NCI-H82 (cell line): ENCODE measurements at regions not wholly inside any gene's neighbourhood (a gene's known extent, or its start where the extent isn't known, plus 50 kb on each side); places are given as distances from the start of the nearest gene placed in this dataset.

Experiments
- DNase-seq: peaks from one replicate; lab custom pipeline; 2025; lab: John Stamatoyannopoulos, UW

DNA sequence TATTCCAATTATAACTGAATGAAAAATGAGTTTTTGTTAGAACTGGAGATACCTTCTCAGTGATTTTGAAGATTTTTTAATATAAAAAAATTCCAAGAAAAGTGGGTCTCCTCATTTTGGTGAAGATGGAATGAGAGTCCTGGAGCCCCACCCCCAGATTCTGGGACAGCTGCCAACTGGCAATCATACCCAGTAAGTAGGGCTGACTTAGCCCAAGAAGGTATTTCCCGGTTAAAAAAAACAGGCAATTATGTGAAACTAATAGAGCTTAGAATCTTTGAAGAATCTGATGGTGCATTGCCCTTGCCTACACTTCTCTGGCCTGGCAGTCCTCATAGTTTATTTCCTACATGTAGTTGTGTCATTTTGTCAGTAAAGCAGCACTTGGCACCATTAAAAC is 52.8 kb upstream of the VWDE start:
- DNase-seq, result peak; percentile 4

DNA sequence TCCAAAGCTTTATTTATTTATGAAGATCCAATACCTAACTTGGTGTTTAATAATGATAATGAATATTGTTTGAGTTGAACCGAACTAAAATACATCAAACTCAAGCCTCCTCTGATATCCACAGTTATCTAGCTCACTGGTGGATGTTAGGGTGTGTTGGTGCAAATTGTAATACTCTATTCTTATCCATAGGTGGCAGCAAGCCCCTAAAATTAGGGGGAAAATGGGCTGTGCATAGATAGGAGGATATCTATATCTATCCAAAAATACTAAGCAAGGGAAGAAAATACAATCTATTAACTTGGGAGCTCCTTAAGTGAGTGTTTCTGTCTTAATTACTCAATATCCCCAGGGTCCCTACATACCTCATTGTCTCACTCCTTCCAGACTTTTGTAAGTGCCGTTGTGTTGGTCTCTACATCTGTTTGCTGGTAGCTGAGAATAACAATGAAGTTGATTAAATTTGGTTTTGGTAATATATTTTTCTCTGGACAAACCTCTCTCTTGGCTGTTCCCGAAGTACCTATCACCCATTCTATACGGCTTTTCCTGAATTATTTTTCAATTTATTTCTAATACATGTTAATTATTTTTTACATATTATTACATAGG is 55.0 kb upstream of the VWDE start:
- DNase-seq, result peak; percentile 69

DNA sequence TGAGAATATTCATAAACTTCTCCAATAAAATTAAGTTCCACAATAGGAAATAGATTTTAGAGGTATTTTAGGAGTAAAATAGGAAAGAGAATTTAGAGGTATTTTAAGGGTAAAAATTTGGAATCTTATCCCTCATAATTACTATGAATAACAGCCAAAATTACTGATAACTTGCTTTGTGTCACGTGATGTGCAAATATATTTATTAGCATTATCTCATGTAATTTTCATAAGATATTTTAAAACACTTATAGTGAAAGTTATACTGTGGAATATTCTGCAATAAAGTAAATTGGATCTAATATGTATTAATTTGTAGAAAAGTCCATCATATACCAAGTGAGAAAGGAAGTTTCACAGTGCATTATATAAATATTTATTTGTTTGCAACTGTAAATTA is 64.2 kb upstream of the VWDE start:
- no peak for DNase-seq

DNA sequence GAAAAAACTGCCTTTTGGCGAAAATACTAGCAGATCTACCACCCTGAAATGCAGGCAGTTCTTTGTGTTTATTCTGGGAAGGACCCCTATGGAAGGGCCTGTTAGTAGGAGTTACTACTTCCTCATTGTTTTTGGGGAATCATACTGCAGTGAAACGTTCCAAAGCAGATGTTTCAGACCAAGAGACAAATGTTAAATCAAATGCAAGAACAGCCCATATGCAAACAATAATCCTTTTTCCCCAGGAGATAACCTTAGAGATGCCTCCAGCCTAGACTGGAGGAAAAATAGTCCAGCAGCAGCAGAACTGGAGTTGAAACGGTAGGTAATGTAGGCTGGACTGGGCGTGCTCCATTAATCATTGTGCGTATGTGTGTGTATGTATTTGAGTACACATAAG is 65.9 kb upstream of the VWDE start:
- no peak for DNase-seq

DNA sequence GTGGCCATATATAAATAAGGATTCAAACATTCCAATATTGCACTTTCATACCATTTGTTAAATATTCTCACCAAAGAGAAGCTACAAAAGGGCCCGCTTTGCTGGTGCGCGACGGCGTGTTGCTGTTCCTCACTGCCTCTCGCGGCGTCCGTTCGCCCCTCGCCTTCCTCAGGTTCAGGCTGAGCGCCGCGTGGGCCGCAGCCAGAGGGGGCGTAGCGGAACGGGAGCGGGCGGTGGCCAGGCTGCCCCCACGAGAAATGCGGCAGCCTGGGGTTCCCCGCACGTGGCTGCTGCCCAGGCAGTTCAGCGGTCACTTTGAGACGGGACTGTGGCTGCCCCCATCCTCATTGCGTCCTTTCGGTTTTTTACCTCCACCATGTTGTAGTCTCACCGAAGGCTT is 67.3 kb upstream of the VWDE start:
- DNase-seq, result no peak

DNA sequence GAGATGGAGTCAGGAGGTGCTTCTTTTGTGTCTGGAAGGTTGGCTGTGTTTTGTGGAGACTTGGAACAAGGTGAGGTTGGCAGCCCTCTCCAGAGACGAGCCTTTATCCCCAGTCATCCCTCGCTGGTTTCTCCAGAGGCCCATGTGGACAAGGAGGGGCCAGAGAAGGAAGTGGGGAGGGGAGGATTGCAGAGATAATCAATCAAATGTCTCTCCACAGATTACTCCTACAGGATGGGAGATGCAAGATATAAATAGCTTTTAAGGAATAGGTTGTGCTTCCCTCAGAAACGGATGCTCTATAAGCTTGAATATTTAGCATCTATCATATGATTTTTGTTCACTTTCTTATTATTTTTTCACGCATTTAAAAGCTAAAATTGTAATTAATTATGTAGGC is 70.4 kb upstream of the VWDE start:
- DNase-seq, result peak; percentile 20

DNA sequence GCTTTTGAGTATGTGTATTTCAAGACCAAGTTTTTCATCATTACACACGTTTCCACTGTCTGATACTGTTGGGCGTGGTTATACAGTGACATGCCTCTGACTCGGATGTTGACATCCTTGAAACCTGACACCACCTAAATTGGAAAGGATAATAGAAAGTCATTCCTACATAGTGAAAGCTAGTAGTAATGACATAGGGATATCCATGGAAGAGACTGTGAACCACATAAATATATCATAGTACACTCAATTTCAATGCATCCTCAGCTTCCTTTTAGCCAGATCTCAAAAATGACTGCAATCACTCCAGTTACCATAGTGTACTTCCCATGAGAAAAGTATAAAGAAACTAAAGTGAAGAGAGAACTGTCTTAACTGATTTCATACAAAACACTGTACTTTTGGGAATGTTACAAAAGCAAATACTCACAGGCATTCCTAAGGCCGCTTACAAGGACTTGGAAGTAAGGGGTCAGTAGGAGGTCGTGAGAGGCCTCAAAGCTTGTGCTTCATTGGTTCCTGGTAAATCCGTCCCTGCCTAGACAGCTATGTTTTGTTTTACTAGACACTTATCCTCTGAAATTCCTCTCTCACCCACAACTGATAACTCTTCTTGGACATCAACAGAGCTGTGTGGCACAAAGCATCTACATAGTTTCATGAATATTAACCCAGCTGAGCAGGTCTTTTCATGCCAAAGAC is 71.8 kb upstream of the VWDE start:
- DNase-seq, result no peak

DNA sequence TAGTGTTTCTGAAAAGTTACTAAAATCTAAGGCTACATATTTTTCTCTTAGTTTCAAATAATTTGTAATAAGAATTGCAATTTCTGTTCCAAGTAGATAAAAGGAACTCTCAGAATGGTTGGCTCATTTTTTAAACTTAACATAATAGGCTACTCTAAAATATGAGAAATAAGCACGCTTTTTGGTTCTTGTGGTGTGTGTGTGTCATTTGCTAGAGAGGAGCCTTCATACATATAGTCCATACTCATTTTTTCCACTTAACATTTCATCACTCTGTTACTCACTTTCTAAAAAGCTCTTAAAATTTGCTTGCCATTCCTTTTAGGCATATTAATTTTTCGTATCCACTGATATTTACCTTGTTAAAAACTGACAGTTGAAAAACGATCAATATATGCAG is 74.0 kb upstream of the VWDE start:
- DNase-seq, result no peak

DNA sequence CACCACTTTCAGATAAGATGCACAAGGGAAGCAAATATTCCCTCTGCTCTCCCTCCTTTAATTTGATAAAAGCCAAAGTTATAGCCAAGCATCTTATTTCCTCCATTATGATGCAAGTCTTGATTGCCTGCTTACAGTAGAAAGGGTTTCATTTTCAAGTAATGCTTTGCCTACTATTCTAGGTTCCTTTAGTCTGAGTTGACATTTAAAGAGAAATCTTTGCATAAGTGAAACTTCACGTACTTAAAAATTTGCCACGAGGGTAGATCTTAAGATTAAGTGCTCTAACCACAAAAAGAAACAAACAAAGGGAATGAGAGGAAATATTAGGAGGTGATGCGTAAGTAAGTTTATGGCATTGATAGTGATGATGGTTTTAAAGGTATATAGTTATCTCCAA is 78.1 kb upstream of the VWDE start:
- no peak for DNase-seq

DNA sequence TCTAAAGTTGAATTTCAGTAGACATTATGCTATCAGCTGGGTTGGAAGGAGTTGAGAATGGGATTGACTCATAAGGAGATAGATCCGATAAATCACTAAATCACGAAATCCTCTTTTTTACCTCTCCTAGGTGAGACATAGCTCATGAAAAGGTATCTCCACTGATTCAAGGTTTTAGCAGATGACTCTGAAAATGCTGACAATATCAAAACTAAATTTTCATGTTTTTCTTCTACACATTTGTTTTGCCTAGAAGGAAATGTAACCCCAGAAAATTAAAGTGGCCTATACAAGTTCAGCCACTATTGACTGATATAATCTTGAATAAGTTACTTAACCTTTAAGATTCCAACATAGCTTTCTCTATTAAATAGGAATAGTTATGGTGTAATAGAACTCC is 82.2 kb upstream of the VWDE start:
- DNase-seq, result no peak

DNA sequence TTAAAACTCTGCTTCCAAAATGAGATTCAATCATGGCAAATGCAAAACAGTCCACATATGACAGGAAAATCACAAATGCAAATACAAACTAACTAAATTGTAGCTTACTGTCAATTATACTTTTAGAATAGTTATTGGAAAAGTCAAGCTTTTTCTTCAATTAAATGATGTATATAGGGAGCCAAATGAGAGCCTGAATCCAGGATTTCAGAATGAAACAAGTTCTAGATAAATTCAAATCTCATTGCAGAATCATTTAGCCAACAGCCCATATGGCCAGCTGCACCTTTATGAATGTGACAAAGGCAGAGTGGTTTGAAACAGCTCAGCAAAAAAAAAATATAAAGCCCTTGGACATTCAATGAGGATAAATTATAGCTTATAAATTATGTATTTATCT is 82.2 kb upstream of the SCIN start:
- DNase-seq, result no peak

DNA sequence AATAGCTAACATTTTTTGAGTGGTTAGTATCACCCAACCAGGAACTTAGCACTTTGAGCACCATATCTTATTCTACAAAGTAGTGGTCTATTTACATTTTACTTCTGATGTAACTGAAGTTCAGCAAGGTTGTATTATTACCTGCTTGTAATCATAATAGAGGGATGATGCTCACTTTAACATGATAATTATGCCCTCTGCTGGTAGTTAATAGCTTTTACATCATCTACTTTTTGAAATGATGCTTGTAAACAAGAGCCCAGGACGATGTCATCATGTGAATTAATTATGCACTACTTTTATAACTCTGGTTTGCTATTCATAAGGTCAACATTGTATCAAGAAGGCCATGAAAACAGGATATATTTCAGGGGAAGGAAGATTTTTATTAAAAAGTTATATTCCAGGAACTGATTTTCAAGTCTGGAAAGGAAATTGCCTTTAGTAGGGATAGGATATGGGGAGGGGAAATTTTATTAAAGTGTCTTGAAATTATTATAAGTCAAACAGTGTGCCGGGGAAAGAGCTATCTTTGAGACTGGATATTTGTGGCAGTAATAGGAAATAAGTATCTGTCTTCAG is 80.3 kb upstream of the SCIN start:
- DNase-seq, result peak; percentile 54

DNA sequence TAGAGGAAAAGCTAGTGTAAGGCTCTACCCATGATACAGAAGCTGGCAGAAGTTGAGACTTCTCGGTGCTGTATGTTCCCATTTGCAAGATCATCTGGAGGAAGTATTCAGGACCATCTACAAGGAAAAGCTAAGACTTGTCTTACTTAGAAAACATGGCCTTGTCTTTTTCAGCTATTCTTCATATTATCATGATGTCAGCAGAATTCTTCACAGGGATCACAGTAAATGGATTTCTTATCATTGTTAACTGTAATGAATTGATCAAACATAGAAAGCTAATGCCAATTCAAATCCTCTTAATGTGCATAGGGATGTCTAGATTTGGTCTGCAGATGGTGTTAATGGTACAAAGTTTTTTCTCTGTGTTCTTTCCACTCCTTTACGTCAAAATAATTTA is 79.6 kb upstream of the SCIN start:
- no peak for DNase-seq

DNA sequence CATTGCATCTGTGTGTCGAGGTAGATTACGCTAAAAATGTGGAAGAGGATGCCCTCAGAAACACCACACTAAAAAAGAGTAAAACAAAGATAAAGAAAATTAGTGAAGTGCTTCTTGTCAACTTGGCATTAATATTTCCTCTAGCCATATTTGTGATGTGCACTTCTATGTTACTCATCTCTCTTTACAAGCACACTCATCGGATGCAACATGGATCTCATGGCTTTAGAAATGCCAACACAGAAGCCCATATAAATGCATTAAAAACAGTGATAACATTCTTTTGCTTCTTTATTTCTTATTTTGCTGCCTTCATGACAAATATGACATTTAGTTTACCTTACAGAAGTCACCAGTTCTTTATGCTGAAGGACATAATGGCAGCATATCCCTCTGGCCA is 79.0 kb upstream of the SCIN start:
- DNase-seq, result no peak

DNA sequence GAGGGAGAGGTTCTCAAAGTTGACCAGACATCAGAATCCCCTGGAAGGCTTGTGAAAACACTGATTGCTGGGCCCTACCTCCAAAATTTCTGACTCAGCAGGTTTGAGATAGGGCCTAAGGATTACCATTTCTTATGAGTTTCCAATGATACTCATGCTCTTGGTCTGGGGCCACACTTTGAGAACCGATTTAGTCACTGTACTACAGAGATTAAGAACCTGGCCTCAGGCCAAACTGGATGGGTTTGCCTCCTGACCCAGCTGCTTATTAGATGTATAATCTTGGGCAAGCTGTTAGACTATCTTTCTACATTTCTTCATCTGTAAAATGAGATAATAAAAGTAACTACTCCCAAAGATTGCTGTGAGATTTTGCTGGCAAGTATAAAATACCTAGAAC is 77.1 kb upstream of the SCIN start:
- DNase-seq, result peak; percentile 93

DNA sequence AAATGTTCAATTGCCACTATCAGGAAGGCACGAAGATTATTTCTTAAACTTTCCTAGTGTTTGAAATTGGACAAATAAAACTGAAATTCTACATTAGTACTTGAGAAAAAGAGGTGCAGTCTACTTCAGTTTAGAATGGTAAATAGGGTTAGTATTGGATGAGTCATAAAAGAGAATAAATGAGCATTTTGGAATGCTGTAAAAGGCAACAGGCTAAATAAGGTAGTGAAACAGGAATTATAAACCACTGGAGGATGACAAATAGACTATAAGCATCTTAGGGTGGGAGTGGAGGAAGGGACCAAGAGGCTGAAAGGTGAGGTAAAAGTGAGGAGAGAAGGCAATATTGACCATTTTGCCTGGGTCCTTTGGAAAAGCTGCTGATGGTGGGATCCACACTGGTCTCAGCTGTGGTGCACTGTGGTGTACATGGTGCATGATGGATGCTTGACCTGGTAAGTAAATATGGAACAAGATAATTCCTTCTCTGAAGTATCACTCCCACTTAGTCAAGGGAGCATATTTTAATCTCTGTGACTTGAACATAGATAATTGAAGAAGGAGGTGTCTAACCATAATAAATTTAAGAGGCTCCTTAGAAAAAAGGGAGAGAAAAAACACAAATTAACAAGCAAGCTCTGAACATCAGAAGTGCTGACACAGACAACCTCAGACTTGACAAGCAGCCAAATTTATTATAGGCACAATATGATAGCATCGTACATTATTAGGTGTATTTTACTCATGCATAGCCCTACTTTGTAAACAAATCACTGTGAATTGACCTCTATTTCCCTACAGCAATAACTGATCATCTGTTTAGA is 76.4 kb upstream of the SCIN start:
- DNase-seq, result no peak

DNA sequence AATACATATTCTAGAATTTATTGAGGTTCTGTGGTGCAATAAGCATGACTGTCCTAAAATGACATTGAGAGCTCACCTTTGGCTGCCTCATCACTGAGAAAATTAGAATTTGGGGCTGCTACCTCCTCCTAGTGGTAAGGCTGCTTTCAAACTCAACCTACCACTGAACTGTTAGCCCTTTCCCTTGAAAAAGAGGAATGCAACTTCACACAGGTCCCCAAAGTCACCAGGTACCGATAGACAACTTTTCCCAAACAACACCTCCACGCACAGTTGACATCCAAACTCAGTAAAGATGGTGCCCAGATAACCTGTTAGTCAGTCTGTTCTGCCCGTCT is 75.9 kb upstream of the SCIN start:
- DNase-seq, result no peak

DNA sequence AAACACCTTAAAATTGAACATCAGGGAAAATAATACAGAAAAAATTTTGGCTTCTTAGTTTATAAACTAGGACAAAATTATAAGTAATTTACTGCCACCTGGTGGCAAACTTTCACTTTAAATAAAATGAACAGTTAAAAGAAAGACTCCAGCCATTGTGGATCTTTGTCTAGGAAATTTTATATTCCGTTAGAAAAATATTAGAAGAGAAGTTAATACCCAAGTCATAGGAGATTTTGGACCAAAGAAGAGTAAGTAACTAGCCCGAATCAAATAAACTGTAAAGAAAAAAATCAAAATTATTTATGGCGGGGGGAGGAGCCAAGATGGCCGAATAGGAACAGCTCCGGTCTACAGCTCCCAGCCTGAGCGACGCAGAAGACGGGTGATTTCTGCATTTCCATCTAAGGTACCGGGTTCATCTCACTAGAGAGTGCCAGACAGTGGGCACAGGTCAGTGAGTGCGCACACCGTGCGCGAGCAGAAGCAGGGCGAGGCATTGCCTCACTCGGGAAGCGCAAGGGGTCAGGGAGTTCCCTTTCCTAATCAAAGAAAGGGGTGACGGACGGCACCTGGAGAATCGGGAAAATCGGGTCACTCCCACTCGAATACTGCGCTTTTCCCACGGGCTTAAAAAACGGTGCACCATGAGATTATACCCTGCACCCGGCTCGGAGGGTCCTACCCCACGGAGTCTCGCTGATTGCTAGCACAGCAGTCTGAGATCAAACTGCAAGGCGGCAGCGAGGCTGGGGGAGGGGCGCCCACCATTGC is 73.4 kb upstream of the SCIN start:
- peak; percentile 70 for DNase-seq

DNA sequence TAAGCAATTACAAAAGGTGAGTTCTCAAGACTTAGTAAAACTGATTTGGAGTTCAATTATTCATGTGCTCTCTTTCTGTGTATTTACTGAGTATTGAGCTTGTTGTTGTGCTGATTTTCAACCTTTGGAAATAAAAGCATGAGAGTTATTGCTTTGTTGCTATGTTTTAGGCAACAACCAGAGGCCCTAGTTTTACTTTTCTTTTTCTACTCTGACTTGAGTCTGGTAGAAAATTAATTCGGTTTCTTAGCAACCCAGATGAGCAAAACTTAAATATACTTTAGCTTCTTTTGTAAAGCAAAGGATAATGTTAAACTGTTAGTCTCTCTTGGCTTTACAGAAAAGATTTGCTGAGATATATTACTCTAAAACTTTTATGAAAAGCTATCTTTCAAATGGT is 66.4 kb upstream of the SCIN start:
- DNase-seq, result no peak

DNA sequence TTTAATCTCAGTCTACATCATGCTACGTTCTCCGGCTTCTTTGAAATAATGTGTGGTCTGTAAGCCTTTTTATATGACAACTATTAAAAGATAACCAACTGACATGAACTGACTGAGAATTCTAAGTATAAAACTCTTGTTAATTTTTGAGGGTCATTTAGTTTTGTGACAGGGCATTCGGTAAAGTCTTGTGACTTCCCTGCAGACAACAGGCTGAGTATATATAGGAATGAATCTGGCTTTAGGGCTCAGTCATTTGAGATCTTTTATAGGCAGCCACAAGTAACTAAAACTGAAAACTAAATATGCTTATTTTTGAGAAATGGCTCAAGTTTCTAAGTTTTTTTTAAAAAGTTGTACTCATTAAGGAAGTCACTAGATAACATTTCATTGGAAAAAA is 62.5 kb upstream of the SCIN start:
- DNase-seq, result no peak

DNA sequence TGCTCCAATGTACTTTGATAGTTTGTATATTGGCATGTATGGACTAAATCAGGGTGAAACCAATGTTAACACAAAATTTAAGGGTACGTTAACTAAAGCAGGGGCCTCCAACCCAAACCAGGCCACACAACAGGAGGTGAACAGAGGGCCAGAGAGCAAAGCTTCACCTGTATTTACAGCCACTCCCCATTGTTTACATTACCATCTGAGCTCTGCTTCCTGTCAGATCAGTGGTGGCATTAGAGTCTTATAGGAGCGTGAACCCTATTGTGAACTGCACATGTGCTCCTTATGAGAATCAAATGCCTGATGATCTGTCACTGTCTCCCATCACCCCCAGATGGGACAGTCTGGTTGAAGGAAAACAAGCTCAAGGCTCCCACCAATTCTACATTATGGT is 62.0 kb upstream of the SCIN start:
- DNase-seq, result no peak

DNA sequence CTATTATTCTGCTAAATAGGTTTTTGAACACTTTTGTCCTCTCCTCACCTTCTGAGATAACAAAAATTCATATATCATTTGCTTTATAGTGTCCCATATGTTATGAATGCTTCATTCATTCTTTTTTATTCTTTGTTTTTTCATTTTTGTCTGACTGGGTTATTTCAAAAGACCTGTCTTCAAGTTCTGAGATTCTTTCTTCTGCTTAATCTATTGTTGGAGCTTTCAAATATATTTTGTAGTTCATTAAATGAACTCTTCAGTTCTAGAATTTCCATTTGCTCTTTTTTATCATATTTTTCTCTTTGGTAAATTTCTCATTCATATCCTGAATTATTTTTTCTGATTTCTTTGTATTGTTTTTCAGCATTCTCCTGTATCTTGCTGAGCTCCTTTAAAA is 53.1 kb upstream of the SCIN start:
- no peak for DNase-seq
